HCT116 (cell line): ENCODE measurements at regions not wholly inside any gene's neighbourhood (a gene's known extent, or its start where the extent isn't known, plus 50 kb on each side); places are given as distances from the start of the nearest gene placed in this dataset.

Experiments used
- ATAC-seq: fragments of 200-7000 bp; cut with Tn5 transposase; 2 replicates; pipeline ENCODE4 v1.9.1; 2020; ENCODE audit warnings: mild to moderate bottlenecking, moderate library complexity
- BruUV-seq: library from RNA; stranded (reverse); fragments of 400-500 nt; replicated peaks from 2 replicates; lab custom pipeline; 2021; lab: Mats Ljungman, UMichigan
- CTCF ChIA-PET: fragments of 300-600 bp; sonication (Branson Sonifier 250); formaldehyde crosslinking; loops from one replicate; lab custom pipeline; 2021; ENCODE audit warnings: antibody characterized with exemption; lab: Charles Lee
- POLR2A ChIA-PET: fragments of 300-600, 350-600 bp; sonication (Branson Sonifier 250); formaldehyde crosslinking; loops from one replicate; lab custom pipeline; 2021; ENCODE audit warnings: antibody characterized with exemption; lab: Charles Lee
- RAD21 ChIA-PET, 2 experiments: fragments of 300-600 bp; sonication (Branson Sonifier 250); formaldehyde crosslinking; loops; one replicate each; lab custom pipeline; 2023; ENCODE audit warnings: low total read pairs in 2 of 2; ENCODE audit not compliant: uncharacterized antibody in 2 of 2, unreplicated experiment in 2 of 2, low non-redundant PET in 1 of 2; lab: Charles Lee
- DNase-seq: peaks from one replicate; pipeline ENCODE4 v3.0.0-alpha.2; 2010; ENCODE audit warnings: low read depth, low spot score
- H2AFZ ChIP-seq: fragments of 200-600 bp; shearing (Covaris generic), sonication (generic); 2 replicates; pipeline ENCODE4 v1.6.1; 2017; ENCODE audit warnings: low read depth, mixed run types, mixed read lengths, antibody characterized with exemption, low read length; ENCODE audit not compliant: poor library complexity, severe bottlenecking
- H3K27ac ChIP-seq: 2 replicates; pipeline ENCODE4 v1.5.1; 2012; ENCODE audit warnings: low read depth, low read length
- H3K27me3 ChIP-seq: fragments of 200-600 bp; sonication (generic); 2 replicates; pipeline ENCODE4 v1.6.1; 2016; ENCODE audit warnings: mixed run types, low read length, mixed read lengths; ENCODE audit not compliant: insufficient read depth
- H3K36me3 ChIP-seq, 2 experiments: fragments of 200-500 bp in 1 of 2; fragments of 200-600 bp in 1 of 2; sonication (Bioruptor generic) in 1 of 2; sonication (generic) in 1 of 2; 2 replicates each; pipeline versions ENCODE4 v1.5.1 to v1.6.1; 2014 to 2016; ENCODE audit warnings: low read length in 2 of 2, inconsistent platforms in 1 of 2, mixed read lengths in 1 of 2, mixed run types in 1 of 2; ENCODE audit not compliant: insufficient read depth in 2 of 2, control insufficient read depth in 1 of 2
- H3K4me1 ChIP-seq, 2 experiments: fragments of 200-600 bp in 1 of 2; sonication (generic) in 1 of 2; 2 replicates each; pipeline versions ENCODE4 v1.5.1 to v1.6.1; 2012 to 2017; ENCODE audit warnings: low read length in 2 of 2, inconsistent platforms in 1 of 2, mild to moderate bottlenecking in 1 of 2, mixed read lengths in 1 of 2, mixed run types in 1 of 2, moderate library complexity in 1 of 2; ENCODE audit not compliant: insufficient read depth in 2 of 2, control insufficient read depth in 1 of 2
- H3K4me2 ChIP-seq: fragments of 200-600 bp; sonication (generic); 2 replicates; pipeline ENCODE4 v1.6.1; 2017; ENCODE audit warnings: mixed run types, low read length, mixed read lengths
- H3K4me3 ChIP-seq, 2 experiments: fragments of 200-600 bp in 1 of 2; sonication (generic) in 1 of 2; replicated peaks in 1 of 2; 2 replicates each; pipeline ENCODE4 v1.5.1; 2011 to 2016; ENCODE audit warnings: low read length in 2 of 2, control low read depth in 1 of 2, low read depth in 1 of 2, mild to moderate bottlenecking in 1 of 2, mixed read lengths in 1 of 2, mixed run types in 1 of 2
- H3K79me2 ChIP-seq: fragments of 200-600 bp; sonication (generic); 2 replicates; pipeline ENCODE4 v1.6.1; 2017; ENCODE audit warnings: mild to moderate bottlenecking, mixed run types, low read length, moderate library complexity, mixed read lengths; ENCODE audit not compliant: insufficient read depth
- H3K9ac ChIP-seq: fragments of 200-600 bp; sonication (generic); 2 replicates; pipeline ENCODE4 v1.6.1; 2016; ENCODE audit warnings: low read length, mixed read lengths
- H3K9me2 ChIP-seq: fragments of 200-600 bp; sonication (generic), shearing (Covaris generic); 2 replicates; pipeline ENCODE4 v1.6.1; 2017; ENCODE audit warnings: mixed run types, mild to moderate bottlenecking, moderate library complexity; ENCODE audit not compliant: insufficient read depth
- H3K9me3 ChIP-seq, 2 experiments: fragments of 200-500 bp in 1 of 2; fragments of 200-600 bp in 1 of 2; sonication (Bioruptor generic) in 1 of 2; sonication (generic) in 1 of 2; 2 replicates each; pipeline ENCODE4 v1.6.1; 2014 to 2017; ENCODE audit warnings: low read length in 2 of 2, mixed read lengths in 2 of 2, inconsistent platforms in 1 of 2, low read depth in 1 of 2, mild to moderate bottlenecking in 1 of 2, mixed run types in 1 of 2, moderate library complexity in 1 of 2; ENCODE audit not compliant: control insufficient read depth in 1 of 2, insufficient read depth in 1 of 2
- H4K20me1 ChIP-seq: fragments of 200-600 bp; sonication (generic), shearing (Covaris generic); 2 replicates; pipeline ENCODE4 v1.6.1; 2017; ENCODE audit warnings: mixed run types, mild to moderate bottlenecking, moderate library complexity; ENCODE audit not compliant: insufficient read depth
- CTCF ChIP-seq, 3 experiments: fragments of 200-600 bp in 1 of 3; sonication (generic) in 1 of 3; IDR thresholded peaks in 2 of 3; conservative IDR thresholded peaks in 1 of 3; 2 replicates each; pipeline ENCODE4 v1.5.1; 2012 to 2017; ENCODE audit warnings: low read depth in 2 of 3, low read length in 2 of 3, antibody characterized with exemption in 1 of 3, borderline replicate concordance in 1 of 3, control low read depth in 1 of 3, mild to moderate bottlenecking in 1 of 3, mixed read lengths in 1 of 3, mixed run types in 1 of 3, moderate library complexity in 1 of 3; ENCODE audit not compliant: insufficient read depth in 1 of 3
- EZH2phosphoT487 ChIP-seq: fragments of 200-600 bp; IDR thresholded peaks from 2 replicates; pipeline ENCODE4 v1.6.1; 2018; ENCODE audit warnings: antibody characterized with exemption, borderline replicate concordance
- RAD21 ChIP-seq: IDR thresholded peaks from 2 replicates; pipeline ENCODE4 v1.6.1; 2012; ENCODE audit warnings: low read depth, mild to moderate bottlenecking
- intact Hi-C: fragments of 100-400 bp; cut with micrococcal nuclease; formaldehyde crosslinking; loops from 2 replicates; pipeline ENCODE4 v1.10.0; 2022
- TF ChIP-seq, protein P1 (sequence below): IDR thresholded peaks from 2 replicates; pipeline ENCODE4 v1.6.1; 2011; ENCODE audit warnings: mild to moderate bottlenecking, low read length, moderate library complexity; ENCODE audit not compliant: insufficient replicate concordance; ENCODE audit errors: extremely low read depth

- ChIA-PET RAD21 (no interaction called here), CTCF (no interaction called here)
- BruUV-seq: no TSS peak
Observed at GRCh38 chr3:128560768-128561167, 67.8 kb upstream of the GATA2 start.

More at GRCh38 chr3:128560768-128561167, 67.8 kb upstream of the GATA2 start:
- ATAC-seq (no peak), DNase-seq (no peak)
- POLR2A ChIA-PET: no interaction called here
- Histone ChIP-seq H3K27me3 (no peaks in the 10 kb centered on the region), H3K4me3 (no peak overlapping the region), H3K4me2 (no peak overlapping the region), H3K9ac (no peak overlapping the region), H4K20me1 (no peaks in the 10 kb centered on the region), H3K9me2 (no peaks in the 10 kb centered on the region), H3K36me3 (no peaks in the 10 kb centered on the region), H2AFZ (no peak overlapping the region), H3K4me1 (peaks cover 9% of the 10 kb centered on the region in 2 experiments), H3K9me3 (no peaks in the 10 kb centered on the region), H3K79me2 (no peaks in the 10 kb centered on the region), H3K27ac (no peak overlapping the region)
- TF ChIP-seq CTCF (IDR thresholded peaks at IDR 0.05 in 2 of 3, conservative IDR thresholded peaks at IDR 0.05 in 1 of 3; ENCODE audit: borderline replicate concordance in 1 of 3, insufficient read depth in 1 of 3, low read depth in 2 of 3, low read length in 2 of 3): no peak
- no peak for TF ChIP-seq EZH2phosphoT487
- no peak for TF ChIP-seq RAD21
- TF ChIP-seq, protein P1, sequence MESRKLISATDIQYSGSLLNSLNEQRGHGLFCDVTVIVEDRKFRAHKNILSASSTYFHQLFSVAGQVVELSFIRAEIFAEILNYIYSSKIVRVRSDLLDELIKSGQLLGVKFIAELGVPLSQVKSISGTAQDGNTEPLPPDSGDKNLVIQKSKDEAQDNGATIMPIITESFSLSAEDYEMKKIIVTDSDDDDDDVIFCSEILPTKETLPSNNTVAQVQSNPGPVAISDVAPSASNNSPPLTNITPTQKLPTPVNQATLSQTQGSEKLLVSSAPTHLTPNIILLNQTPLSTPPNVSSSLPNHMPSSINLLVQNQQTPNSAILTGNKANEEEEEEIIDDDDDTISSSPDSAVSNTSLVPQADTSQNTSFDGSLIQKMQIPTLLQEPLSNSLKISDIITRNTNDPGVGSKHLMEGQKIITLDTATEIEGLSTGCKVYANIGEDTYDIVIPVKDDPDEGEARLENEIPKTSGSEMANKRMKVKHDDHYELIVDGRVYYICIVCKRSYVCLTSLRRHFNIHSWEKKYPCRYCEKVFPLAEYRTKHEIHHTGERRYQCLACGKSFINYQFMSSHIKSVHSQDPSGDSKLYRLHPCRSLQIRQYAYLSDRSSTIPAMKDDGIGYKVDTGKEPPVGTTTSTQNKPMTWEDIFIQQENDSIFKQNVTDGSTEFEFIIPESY: no peak
- intact Hi-C loops: no loop called here
